ELR (cell line): ENCODE measurements at regions not wholly inside any gene's neighbourhood (a gene's known extent, or its start where the extent isn't known, plus 50 kb on each side); places are given as distances from the start of the nearest gene placed in this dataset.
A peak's percentile ranks its signal among the peaks of the same experiment; 100 is the strongest.
"Not testable (repeated sequence)": the region's sequence is repeated elsewhere in the genome, so short reads cannot be mapped to it uniquely, and the experiment has no call there.

Source experiments
- DNase-seq: peaks from one replicate; pipeline ENCODE4 v3.0.0-alpha.2; 2015; ENCODE audit warnings: low read depth

- DNase-seq: no peak
Observed at GRCh38 chr7:131961054-131961680, 404.7 kb upstream of the PODXL start.

GRCh38 chr7:131959106-131959812 lies 402.8 kb upstream of the PODXL start:
- DNase-seq: no peak

- peak; percentile 2 for DNase-seq
Observed at GRCh38 chr7:131957338-131958020, 401.1 kb upstream of the PODXL start.

GRCh38 chr7:131956864-131957263 lies 400.4 kb upstream of the PODXL start:
- DNase-seq: no peak

- no peak for DNase-seq
Observed at GRCh38 chr7:131955679-131956078, 399.3 kb upstream of the PODXL start.

- no peak for DNase-seq
Observed at GRCh38 chr7:131953184-131953583, 396.8 kb upstream of the PODXL start.

GRCh38 chr7:131952365-131952764 lies 395.9 kb upstream of the PODXL start:
- no peak for DNase-seq

GRCh38 chr7:131950758-131951157 lies 394.3 kb upstream of the PODXL start:
- DNase-seq: no peak

- no peak for DNase-seq
Observed at GRCh38 chr7:131949659-131950058, 393.2 kb upstream of the PODXL start.

- peak; percentile 8 for DNase-seq
Observed at GRCh38 chr7:131948434-131949053, 392.1 kb upstream of the PODXL start.

GRCh38 chr7:131947661-131948060 lies 391.2 kb upstream of the PODXL start:
- no peak for DNase-seq

- no peak for DNase-seq
Observed at GRCh38 chr7:131945957-131946544, 389.6 kb upstream of the PODXL start.

GRCh38 chr7:131945313-131945911 lies 389.0 kb upstream of the PODXL start:
- DNase-seq: peak; percentile 60

GRCh38 chr7:131944556-131945069 lies 388.2 kb upstream of the PODXL start:
- no peak for DNase-seq

- DNase-seq: no peak
Observed at GRCh38 chr7:131943646-131944045, 387.2 kb upstream of the PODXL start.

- no peak for DNase-seq
Observed at GRCh38 chr7:131943211-131943610, 386.8 kb upstream of the PODXL start.

- no peak for DNase-seq
Observed at GRCh38 chr7:131942287-131943150, 386.1 kb upstream of the PODXL start.

- DNase-seq: no peak
Observed at GRCh38 chr7:131941291-131941690, 384.9 kb upstream of the PODXL start.

- DNase-seq: no peak
Observed at GRCh38 chr7:131940621-131941165, 384.3 kb upstream of the PODXL start.

- DNase-seq: not testable (repeated sequence)
Observed at GRCh38 chr7:131938788-131939187, 382.4 kb upstream of the PODXL start.
